GM04504 (cell line): ENCODE measurements at regions not wholly inside any gene's neighbourhood (a gene's known extent, or its start where the extent isn't known, plus 50 kb on each side); places are given as distances from the start of the nearest gene placed in this dataset.
"Not testable (repeated sequence)": the region's sequence is repeated elsewhere in the genome, so short reads cannot be mapped to it uniquely, and the experiment has no call there.

Source experiments
- DNase-seq: peaks from one replicate; pipeline ENCODE4 v3.0.0-alpha.2; 2012; ENCODE audit warnings: low read depth

GRCh38 chr2:215889240-215889969 is 123.9 kb downstream of the MREG start:
- not testable (repeated sequence) for DNase-seq

GRCh38 chr2:215888680-215889079 is 124.7 kb downstream of the MREG start:
- DNase-seq: no peak

- no peak for DNase-seq
Measured at GRCh38 chr2:215887303-215887702, 126.0 kb downstream of the MREG start.

GRCh38 chr2:215886022-215886421 is 127.3 kb downstream of the MREG start:
- no peak for DNase-seq

DNA sequence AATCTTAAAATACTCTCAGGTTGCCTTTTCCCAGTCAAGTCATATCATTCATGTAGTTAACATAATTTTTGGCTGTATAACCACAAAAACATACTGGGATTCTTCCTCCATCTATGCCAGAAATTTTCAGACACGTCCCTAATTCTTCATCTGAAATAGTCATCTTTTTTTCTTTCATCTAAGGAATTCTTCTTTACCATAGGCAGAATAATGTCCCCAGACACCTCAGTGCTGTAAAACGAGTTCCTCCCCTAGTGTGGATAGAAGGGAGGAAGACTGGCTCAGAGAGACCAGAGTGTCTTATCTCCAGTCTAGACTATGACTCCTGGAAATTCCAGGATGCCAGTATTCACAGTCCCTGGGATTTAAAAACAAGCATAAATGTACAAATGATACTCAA is 127.8 kb downstream of the MREG start:
- DNase-seq: no peak

DNA sequence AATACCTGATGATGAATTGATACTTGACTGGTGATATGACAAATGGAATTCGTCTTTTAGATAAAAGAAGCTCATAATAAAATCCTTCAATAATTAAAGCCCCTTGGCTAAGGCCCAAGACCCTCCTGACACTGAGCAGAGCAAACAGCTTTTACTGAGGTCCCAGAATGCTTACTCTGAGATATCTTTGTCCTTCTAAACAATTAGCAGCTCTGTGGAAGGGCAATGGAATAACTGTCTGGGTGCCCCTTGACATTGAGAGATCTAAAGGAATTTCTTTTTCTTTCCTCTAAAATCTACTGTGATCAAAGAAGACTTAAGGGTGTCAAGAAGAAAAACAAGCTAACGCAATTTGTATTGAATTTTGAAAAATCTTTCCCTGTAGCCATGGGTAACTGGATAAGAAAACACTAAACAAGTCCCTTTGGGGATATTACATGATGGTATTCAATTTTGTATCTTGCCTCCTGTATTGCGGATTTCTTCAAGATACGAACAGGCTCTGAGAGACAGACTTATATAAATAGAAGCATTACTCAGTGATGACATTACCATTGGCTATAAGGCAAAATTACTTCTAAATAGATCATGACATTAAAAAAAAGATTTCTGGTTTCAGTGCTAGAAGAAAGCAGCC is 128.8 kb downstream of the MREG start:
- DNase-seq: no peak

DNA sequence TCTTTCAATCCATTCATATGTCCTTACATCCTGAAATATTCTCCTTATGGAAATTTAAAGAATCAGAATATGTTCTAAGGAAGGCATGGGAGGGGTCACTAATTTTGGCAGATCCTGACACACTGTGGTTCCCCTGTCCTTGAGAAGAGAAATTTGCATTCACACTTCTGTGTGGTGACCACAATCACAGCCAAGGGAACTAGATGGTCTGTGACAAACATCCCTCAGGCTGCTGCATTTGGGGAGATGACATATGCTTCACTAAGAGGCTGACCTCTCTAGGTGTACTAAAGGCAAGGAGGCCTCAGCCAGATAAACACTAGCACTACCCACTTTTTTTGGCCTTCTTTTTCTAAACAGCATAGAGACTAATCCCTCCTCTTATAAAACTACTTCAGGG is 129.6 kb downstream of the MREG start:
- no peak for DNase-seq

- no peak for DNase-seq
Measured at GRCh38 chr2:215882689-215883088, 130.7 kb downstream of the MREG start.

- no peak for DNase-seq
Measured at GRCh38 chr2:215881582-215881981, 131.8 kb downstream of the MREG start.

DNA sequence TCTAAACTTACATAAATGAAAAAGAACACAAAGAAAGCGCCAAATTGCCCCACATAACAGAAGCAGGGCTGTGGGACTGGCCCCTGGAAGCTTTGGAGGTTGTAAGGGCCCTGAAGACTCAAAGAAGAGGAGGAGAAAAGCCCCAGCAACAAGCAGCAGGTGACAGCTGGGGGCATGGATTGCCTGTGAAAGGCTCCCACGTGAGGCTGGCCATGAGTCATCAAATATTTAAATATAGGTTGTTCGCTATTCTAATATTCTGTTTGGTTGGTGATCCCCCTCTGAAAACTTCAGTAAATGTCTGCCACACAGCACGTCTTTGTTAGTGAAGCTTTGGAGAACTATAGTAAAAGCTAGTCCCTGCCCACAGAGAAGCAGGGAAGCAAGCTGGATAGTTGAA is 132.4 kb downstream of the MREG start:
- no peak for DNase-seq

GRCh38 chr2:215879977-215880940 is 133.1 kb downstream of the MREG start:
- DNase-seq: no peak

DNA sequence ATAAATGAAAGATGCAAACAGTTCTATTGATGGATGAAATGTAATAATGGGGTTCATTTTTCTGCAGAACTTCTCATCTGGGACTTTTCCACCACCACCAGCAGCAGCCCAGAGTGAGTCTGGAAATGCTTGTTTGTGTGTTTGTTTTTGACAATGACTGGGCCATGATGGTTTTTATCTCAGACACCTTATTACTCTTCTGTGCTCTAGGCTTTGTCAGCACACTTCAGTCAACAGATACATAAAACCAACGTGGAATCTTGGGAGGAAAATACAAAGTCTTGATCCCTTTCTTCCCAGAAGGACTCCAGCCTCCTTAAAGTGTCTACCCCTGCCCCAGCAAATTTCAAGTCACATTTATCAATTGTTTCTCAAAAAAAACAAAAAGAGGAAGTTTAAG is 134.0 kb downstream of the MREG start:
- no peak for DNase-seq

- no peak for DNase-seq
Measured at GRCh38 chr2:215878476-215879063, 134.8 kb downstream of the MREG start.

DNA sequence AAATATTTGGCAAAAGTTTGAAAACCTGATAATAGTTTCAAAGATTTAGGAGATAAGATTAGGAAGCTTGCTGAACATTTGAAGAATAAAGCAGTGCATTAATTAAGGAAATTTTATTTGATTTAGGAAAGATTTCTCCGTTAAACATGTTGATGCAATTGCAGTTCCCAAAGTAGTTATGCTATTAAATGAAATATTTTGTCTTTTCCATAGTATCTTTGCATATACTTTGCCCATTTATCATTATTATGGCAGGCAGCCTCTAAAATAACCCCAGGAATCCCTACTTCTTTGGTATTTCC is 136.5 kb downstream of the MREG start:
- DNase-seq: no peak

DNA sequence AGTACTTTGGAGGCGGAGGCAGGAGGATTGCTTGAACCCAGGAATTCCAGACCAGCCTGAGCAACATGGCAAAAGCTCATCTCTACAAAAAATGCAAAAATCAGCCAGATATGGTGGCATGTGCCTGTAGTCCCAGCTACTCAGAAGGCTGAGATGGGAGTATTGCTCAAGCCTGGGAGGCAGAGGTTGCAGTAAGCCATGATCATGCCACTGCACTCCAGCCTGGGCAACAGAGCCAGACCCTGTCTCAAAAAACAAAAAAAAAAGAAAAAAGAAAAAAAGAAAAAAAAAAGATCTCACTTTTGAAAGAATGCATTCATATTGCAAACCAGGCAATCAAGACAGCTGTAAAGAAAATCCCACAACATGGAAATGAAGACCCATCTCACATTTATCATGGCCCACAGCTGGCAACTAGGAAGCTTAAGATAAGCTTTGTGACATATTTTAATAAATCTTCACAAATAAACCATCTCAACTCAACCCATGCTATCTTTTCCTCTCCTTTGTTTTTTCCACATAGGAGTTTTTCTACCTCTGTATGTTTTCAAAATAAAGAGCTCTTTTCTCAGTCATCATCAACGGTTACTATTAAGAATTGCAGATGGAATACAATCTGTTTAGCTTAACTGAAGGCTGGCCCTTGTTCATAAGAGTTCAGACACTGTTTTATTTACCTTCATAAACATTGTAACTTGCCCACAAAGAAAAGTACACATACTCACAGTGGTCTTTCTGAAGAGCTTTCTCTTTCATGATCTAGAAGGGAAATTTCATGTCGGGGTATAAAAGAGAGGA is 137.0 kb downstream of the MREG start:
- no peak for DNase-seq

DNA sequence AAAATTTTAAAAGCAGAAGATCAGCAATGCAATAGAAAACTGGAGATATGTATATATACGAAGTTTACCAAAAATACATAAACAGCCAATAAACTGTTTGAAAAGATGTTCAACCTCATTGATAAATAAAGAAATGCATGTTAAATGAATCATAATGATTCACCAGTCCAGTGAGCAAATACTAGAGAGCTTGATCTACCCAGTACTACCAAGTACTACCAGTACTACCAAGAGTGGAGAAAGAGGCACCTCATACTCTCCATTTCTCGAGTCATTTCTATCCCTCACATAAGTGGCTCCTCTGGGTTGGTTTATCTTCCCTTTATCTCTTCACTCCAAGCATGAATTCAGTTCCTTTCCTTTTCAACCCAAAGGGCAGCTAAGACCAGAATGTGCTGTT is 138.9 kb downstream of the MREG start:
- no peak for DNase-seq

DNA sequence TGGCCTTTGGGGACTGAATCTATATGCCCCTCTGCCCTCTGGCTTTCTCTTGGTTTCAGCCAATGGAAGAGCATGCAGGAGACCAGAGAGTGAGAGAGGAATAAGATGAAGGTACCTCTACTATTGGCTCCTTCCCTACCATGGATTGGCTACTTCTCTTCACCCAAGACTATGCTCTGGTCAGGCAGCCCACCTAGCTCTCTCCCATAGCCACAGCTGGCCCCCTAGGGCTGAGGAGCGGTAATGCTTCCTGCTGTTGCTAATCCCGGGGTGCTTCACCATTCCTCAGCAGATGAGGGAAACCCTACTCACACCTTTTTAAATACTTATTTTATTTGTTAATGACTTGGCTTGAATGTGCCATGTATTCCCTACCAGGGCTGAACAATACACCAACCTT is 142.4 kb downstream of the MREG start:
- no peak for DNase-seq

DNA sequence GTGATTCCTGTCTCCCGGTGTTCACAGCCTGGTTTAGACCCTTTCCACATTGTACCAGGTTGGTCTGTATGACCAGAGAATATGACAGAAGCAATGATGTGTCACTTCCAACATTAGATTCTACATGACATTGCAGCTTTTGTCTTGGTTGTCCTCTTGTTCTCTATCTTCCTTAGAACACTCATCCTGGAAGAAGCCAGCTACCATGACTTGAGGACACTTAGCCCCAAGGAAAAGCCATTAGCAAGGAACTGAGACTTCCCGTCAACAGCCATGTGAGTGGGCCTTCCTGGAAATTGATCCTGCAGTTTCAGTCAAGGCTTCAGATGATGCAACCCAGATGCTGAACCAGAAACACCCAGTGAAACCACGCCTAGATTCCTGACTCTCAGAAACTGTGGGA is 143.3 kb downstream of the MREG start:
- DNase-seq: peak; percentile 63

DNA sequence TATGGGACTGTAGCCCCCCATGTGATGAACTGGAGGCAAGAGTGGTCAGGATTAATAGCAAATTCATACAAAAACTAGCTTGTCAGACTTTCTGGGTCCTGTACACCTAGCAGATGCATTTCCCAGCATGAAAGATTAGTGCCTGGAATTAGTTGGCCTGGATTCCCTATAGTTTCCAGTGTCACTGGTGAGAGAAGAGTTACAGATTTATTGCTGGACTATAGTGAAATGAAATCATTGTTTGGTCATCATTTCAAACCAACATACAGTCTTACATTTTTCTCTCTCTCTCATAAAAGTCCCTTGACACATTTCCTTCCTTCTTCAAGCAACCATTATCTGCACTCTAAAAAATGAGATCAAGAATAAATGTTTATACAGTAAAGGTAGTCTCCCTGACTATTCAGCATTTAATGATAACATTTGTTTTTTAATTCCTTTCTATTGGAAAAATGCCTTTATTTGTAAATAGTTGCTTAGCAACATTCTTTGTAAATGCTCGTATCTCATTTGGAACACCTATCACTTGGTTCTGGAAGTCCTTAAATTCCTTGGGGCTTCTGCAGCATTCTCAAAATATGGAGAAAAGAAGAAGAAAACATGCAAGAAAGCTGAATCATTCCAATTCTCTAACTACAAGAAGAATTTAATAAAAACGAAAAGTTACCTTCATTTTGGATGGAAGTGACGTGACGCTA is 144.4 kb downstream of the MREG start:
- DNase-seq: no peak

GRCh38 chr2:215866606-215867005 is 146.7 kb downstream of the MREG start:
- no peak for DNase-seq

GRCh38 chr2:215863687-215864086 is 149.7 kb downstream of the MREG start:
- DNase-seq: no peak
